Stimulated activated CD8-positive, alpha-beta memory T cell treated with anti-CD3 and anti-CD28 coated beads, Interleukin-12 subunit alpha, Interleukin-12 subunit beta, amount 100 ng/mL, for 1 hour (primary cell): ENCODE measurements at regions not wholly inside any gene's neighbourhood (a gene's known extent, or its start where the extent isn't known, plus 50 kb on each side); places are given as distances from the start of the nearest gene placed in this dataset.
"Not testable (repeated sequence)": the region's sequence is repeated elsewhere in the genome, so short reads cannot be mapped to it uniquely, and the experiment has no call there.

ENCODE experiments used
- DNase-seq: peaks from one replicate; pipeline ENCODE4 v3.0.0-alpha.2; 2020; ENCODE audit warnings: low read depth

DNA sequence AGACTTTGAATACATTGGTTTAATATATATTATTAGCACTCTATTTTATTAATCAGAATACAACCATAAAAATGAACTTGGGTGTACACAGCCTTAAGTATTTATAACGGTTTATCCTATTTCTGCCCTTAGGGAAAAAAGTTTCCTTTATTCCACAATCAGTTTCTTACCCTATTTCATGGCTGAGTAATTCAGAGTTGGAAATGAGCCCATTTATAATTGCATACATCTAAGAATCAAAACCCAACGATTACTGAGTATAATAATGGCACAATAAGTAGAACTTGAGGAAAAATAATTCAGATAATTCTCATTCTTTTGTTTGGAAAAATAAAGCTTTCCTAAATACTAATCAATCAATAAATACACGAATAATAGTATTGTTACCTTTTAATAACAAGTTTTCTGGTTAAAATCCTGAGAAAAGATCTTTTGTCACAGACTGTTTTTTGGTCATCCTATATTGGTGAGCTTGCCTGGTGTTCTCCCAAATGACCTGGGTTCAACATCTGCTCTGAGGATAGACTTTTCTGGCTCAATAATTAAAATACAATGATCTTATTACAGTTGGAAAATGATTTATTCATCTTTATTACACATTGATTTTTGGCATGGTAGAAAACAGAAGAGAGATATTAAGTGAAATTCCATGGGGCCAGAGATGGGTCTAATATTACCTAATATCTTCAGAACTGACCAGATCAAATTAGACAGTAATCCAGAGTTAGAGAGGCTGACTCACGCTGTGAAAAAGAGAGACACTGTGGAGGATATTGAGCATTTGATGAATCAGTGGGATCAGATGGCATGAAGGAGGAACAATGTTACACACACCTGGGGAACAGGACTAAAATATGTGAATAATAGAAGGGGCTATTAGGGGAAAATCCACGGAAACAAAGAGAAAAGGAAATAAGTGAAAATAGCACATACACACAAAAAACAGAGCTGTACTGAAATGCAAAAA, 162.1 kb upstream of the TBX18 start:
- DNase-seq = no peak

DNA sequence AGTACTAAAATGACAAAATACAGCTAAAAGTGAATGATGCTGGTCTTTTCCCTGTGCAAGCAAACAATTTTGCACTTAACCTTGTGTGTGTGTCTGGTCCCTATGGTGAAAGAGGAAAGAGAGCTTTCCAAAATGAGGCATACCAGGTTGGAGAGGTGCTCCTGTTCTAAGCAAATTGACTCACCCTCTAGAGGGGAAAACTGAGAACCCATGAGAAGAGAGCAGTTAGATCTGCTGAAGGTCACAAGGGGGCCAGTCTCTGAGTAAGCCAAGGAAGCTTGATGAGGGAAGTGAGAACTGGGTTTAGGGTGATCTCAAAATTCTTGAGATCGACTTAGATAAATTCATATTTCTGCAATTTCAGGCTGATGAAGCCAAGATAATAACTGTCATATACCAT, 157.5 kb upstream of the TBX18 start:
- DNase-seq = no peak

DNA sequence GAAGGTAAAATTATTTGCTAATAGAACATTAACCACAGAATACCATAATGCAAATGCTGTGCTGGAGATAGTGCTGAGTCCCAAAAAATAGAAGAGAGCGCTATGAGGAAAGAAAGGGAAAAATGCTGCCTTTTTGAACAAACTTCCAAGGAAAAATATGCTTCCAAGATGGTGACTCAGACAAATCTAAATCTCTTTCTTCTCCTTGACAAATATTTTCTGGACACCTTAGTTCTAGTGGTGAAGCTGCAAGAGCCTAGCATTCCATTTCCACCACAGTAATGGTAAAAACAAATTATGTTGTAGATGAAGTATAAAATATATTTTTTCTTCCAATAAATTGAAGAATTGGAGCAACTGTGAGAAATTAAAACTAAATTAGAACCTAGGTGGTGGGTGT, 155.6 kb upstream of the TBX18 start:
- DNase-seq = no peak

DNA sequence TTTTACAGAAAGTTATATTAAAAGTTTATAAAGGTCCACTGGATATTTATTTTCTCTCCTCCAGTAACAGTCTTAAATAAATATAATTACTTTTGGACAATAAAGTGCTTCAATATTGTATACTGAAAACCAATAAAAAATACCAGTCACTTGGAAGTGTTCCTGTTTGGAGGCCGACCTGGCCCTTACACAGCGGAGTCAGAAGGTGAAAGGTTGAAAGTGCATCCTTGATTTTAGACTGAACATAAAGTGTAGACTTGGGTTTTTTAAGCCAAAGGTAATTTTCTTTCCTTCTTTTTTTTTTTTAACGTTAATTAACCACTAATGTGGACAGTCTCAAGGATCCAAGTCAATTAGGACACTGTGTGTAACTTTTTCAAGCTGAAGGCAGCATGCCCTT, 152.3 kb upstream of the TBX18 start:
- no peak for DNase-seq

GRCh38 chr6:84912472-84913322, 148.3 kb upstream of the TBX18 start:
- DNase-seq = no peak

- DNase-seq = no peak
These were observed 146.7 kb upstream of the TBX18 start for GRCh38 chr6:84910906-84911607.

GRCh38 chr6:84908304-84908904, 144.0 kb upstream of the TBX18 start:
- no peak for DNase-seq

DNA sequence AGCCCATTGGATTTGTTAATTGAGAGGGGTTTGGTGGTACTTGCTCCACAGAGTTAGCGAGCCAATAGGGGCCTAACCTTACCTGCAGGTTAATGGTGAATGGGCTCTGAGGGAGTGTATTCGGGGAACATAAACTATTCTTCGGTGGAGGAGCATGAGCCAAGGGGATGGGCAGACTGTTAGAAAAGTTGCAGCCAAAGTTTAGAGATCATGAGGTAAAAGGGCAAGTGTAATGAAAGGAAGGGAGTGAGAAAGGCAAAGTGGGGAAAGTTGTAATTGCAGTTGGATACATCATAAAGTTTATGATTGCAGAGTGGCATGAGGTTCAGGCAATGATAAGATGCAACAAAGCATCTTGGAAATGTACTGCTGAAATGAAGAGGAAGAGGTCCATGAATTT, 142.1 kb upstream of the TBX18 start:
- DNase-seq = no peak

- DNase-seq = no peak
These were observed 141.4 kb upstream of the TBX18 start for GRCh38 chr6:84905823-84906222.

DNA sequence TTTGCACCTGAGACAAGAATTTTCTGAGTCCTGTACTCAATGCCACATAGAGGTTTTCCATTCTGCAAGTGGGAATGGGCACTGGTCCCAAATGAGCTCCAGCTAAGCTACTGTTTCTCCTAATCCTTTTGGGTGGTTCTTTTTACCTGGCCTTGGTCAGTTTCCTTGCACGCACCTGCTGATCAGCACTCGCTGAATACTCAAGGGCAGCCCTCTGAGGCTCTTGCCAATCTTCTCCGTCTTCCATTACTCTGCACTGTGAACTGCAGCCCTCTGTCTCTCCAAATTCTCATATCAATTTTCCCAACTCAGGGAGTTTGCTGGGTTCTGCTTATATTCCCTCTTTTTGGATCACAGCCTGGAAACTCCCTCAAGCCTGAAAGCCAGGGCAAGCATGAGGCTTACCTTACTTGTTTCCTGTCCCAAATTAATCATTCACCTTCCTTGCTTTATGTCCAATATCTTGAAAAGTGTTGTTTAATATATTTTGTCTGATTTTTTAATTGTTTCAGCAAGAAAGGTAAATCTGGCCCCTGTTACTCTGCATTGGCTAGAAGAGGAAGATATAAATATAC, 138.0 kb upstream of the TBX18 start:
- DNase-seq = no peak

DNA sequence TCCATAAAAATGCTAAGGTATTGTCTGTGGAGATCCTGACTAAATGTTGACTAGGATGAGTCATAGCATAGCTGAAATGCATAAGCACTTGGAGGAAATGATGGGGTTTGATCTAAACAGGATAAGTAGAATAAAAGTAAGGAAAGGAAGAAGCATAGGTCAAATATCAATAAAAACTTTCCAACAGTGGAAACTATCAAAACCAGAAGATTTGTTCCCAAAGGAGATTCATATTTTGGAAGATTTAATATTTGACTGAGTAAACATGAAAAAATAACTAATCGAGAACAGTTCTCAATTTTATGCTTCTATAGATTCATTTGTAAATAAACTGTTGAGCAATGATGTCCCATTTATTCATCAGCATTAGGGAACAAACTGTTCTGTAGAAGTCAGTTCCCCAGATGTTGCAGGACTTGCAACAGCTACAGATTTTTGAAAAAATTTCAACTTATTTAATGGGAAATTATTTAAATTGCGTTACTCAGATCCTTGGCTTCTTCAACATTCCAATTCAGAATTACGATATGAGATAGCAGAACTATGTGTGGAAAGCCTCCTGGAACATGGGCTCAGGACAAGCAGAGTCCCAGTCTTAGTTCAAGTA, 133.7 kb upstream of the TBX18 start:
- no peak for DNase-seq

GRCh38 chr6:84897011-84897410, 132.6 kb upstream of the TBX18 start:
- DNase-seq = no peak

DNA sequence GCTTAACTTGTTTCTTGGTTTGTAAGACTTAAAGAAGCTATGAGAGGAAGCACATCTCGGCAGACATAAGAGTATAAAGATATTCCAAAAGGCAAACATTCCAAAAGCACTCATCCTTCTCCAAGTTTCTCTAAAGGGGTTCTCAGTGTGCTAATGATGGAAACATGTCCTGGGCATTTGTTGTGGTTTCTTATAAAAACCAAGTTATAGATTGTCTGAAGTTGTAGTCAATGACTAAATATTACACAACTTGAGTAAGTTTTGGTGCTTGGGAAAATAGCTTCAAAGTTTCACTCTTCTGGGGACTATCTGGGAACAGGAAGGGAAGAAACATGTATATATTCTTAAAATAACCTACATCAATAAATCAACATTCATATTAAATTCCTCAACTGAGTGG, 128.3 kb upstream of the TBX18 start:
- DNase-seq = no peak

DNA sequence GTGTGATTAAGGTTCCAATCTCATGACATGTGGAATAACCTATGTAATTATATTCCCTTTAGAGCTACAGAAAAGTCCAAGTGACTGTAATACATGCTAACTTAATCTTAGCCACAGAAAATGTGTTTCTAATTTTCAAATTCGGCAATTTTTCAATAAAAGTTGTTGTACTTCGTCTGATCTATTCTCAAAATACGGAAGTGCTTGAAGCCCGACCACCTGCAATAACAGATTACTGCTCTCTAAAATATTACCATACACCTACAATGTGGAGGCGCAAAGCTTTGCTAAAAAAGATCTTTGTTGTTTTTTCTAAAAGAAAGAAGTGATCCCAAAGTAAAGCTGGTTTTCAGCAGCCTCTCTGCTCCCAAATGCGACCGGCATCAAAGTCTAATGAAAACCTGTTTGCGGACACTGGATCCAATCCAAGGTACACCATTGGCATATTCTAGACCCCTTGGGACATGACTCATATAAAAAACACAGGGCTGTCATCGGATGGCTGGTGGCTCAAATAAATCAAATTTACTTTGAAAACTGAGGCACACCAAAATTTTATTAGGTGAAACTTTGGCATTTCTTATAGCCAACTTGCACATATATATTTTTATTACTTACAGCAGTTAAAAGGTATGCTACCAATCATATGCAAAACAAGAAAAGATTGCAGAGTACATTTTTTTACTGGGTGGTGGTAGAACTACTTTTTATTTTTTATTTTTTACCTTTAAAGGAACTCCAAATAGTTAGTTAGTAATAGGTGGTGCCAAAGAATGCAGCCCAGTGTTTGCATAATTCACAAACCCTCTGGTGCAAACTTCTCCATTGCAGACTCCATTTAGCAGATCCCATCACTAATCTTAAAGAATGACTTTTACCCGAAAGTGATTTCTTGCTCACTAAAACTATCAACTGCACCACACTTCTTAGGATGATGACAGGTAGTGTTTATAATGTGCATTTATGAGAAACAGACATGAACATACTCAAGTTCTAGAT, 118.7 kb upstream of the TBX18 start:
- no peak for DNase-seq

- DNase-seq = not testable (repeated sequence)
These were observed 115.0 kb upstream of the TBX18 start for GRCh38 chr6:84879385-84879784.

- DNase-seq = no peak
These were observed 113.3 kb upstream of the TBX18 start for GRCh38 chr6:84877515-84878210.

- DNase-seq = no peak
These were observed 112.5 kb upstream of the TBX18 start for GRCh38 chr6:84876723-84877514.

- no peak for DNase-seq
These were observed 108.8 kb upstream of the TBX18 start for GRCh38 chr6:84872996-84873723.
